GM19324 (cell line): ENCODE measurements at regions not wholly inside any gene's neighbourhood (a gene's known extent, or its start where the extent isn't known, plus 50 kb on each side); places are given as distances from the start of the nearest gene placed in this dataset.
"Not testable (repeated sequence)": the region's sequence is repeated elsewhere in the genome, so short reads cannot be mapped to it uniquely, and the experiment has no call there.

Experiments
- ATAC-seq: cut with Tn5 transposase; IDR thresholded peaks from one replicate; pipeline ENCODE4 v1.9.1; 2021; ENCODE audit warnings: mild to moderate bottlenecking, moderate library complexity; ENCODE audit not compliant: unreplicated experiment, low FRiP score

DNA sequence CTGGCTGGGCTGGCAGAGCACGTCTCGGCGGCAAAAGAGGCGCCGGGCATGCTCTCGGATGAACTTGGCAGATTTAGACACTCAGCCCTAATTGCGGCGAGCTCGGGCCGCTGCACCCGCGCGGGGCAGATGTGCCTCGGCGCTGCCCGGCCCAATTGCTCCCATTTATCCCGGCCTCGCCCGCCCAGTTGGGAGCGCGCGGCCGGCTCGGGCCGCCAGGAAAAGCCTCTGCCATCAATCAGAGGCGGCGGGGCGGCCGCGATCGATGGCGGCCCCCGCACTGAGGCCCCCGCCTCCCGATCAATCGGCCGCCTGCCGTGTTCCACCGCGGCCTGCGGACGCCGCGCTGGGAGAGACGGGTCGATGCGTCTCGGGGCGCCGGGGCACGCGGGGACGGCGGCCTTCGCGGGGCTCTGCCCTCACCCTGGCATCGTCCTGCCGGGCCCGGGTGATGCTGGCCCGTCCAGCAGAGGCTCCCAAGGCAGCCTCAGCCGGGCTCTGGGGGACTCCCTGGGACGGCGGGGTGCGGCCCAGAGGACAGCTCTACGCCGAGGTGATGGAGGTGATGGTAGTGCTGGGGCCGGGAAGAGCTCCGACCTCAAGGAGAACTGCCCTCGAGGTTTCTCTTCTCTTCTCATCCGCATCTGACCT lies 200.9 kb upstream of the N4BP1 start:
- ATAC-seq: no peak

DNA sequence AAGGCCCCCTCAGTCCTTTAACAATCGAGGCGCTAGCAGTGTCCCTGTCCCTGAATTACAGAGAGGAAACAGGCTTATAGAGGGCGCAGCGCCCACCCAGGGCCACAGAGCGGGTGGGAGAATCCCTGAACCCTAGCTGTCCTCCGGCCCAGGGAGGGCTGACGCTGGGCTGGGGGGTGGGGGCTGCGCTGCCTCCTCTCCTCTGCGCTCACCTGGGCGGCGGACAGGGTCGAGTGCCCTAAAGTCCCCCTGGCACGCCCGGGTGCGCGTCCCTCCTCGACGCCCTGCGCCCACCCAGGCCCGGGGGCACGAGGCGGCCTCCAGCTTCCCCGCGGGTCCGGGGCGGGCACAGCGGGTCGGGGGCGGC lies 200.4 kb upstream of the N4BP1 start:
- ATAC-seq: no peak

DNA sequence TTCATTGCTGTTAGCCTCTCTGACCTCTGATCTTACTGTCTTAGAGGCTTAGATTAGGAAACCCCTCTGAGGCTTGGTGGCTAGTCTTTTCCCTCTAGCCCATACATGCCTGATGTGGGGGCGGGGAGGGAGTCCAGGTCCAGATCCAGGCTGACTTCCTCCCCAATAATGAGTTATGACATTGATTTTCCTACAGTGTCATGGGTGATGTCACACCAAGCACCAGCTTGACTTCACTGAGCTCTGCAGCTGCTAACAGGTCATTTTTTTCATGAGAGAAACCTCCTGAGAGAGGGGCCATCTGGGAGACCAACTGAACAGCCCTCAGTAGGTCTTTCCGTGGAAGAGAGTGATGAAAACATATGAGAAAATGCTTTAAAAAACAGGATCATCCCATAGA lies 180.2 kb upstream of the N4BP1 start:
- ATAC-seq: no peak

DNA sequence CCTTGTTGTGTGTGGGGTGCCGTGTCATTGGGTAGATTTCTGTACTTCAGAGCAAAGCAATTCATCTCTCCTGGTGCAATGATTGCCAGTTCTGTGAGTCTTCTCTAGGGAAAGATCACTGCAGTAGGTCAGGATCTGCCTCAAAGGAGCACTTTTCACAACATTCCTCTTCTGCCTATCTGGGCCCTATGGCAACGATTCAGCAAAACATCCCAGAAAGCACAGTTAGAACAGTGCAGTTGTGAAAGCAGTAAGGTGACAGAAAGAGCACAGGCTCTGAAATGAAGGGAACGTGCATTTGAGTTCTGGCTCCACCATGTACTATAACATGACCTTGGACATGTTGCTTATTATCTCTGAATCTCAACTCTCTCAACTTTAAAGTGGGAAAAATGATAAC lies 178.5 kb upstream of the N4BP1 start:
- ATAC-seq: no peak

DNA sequence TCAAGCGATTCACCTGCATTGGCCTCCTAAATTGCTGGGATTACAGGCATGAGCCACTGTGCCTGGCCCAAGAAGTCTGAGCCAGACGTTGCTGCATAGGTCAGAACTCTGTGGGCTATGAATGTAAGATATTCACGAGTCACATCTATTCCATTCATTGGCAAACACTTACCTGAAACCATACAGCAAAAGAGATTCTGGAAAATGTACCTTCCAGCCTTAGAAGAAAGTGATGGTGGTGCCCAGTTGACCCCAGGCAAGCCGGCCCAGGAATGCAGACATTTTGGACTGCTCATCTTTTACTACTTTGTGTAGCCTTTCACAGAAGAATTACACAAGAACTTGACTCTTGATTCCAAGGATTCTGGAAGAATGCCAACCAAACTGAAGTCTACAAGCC lies 135.6 kb upstream of the N4BP1 start:
- ATAC-seq: no peak

DNA sequence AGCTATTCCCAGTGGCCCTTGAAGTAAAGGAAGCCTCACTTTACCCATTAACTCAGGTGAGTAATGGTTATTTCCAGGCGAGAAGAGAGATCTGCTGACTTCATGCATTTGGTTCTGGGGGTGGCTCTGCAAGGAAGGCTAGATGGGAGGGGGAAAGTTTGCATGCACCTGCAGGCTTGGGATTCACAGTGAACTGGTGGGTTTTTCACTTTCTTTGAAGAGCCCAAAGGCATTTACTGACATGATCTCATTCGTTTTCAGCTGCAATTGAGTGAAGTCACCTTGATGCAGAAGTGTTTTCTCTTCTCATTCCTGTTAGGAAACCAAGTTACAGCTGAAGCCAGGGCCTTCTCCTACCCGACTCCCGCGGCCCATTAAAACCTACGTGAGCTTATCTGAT lies 131.0 kb upstream of the N4BP1 start:
- no peak for ATAC-seq

DNA sequence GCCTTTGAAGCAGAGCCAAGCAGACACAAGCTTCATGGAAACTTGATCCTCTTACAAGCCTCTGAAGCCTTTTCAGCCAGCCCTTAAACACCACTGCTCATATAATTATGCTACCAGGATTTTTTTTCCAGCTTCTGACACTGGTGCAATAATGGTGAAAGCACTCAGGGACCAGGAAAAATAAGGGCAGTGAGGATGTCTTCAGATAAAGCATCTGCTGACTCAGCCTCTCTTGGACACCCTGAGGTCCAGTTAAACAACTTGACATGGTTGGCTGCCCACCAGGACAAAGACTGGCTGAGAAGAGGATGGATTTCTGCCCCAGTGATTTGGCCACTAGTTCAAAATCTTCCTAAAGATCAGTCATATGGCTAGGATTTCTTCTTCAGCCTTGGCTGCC lies 124.2 kb upstream of the N4BP1 start:
- no peak for ATAC-seq

DNA sequence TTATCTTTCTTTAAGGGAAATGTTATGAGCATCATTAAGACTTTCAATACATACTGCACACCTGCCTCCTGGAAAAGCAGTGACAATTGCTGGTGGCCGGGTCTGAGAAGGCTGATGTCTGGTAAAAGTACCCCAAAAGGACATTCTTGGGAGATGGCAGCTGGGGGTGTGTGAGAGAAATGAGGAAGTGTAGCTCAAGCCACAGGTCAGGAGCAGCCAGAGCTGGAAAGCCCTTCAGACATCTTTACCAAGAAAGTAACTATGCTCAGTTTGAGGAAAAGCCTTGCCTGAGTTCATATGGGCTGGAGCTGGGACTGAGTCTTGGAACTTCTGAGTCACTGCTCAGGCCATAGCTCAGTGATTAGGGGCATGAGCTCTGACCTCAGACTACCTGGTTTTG lies 94.7 kb upstream of the N4BP1 start:
- no peak for ATAC-seq

DNA sequence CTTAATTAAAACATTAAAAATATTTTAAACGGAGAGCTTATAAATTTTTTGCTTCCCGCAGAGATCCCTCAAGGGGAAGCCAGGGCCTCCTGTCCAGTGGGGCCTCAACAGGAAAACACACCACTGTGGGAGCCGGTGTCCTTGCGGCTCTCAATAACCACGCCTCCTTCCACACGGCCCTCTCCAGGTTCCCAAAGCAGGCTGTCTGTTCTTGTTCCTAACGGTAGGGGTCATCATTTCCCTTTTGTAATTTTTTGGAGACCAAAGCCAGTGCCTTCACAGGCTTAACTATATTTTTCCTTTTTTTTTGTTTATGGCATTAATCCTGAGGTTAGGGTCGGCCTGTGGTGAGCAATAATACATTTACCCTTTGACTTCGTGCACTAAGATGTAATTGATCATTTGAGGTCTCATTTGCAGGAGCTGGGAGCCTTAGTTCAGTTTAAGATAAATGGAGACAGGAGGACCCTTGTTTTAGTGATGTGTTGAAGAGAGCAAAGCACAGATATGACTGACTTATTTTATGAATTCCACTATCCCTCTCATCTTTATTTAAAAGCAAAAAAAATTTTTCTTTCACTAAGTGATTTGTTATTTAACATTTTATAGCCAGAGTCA lies 77.5 kb upstream of the N4BP1 start:
- peak; percentile 60 for ATAC-seq

DNA sequence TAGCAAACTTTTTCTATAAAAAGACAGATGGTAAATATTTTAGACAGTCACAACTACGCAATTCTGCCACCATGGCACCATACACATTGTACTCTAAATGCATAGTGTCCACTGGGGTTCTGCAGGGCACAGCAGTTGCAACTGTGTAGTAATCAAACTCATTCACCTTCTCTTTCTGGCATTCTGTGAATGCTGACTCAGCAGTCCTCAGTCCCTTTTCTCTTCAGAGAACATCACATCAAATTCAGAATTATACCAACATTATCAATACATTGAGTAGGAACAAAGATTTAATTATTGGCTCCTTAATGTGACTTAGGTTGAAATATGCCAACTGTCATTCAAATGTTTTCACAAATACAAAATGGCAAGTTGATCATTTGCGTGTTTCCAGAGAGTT lies 74.2 kb upstream of the N4BP1 start:
- ATAC-seq: no peak

DNA sequence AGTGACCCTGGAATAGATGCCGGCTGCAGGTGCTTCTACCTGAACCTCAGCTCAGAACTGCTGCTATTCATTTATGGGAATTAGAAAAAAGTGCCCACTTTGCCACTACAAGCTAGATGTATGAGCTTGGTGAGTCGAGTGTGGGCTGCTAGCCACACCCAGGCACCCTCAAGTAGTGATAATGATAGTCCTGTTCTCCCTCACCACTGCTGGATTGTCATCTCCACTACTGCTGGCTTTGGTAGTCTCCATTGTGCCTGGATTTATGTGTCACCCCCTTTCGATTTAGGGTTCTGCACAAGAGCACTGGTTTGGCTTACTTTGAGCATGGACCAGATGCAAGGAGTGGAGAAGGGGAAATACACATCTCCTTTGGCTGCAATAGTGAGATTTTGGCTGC lies 73.0 kb upstream of the N4BP1 start:
- no peak for ATAC-seq

DNA sequence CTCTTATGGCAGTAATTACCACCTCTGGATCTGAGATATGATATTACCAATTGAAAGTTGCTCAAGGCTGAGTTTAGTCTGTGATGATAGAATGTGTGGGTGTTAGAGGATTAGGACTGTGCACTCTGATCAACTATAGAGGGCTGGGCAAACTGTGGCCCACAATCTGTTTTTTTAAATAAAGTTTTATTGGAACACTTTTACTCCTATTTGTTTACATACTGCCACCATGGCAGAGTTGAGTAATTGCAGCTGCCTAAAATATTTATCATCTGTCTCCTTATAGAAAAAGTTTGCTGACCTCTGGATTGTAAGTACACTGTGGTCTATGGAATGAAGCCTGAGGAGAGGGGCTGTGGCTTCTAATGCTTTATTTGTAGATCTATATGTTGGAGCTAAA lies 71.5 kb upstream of the N4BP1 start:
- no peak for ATAC-seq

DNA sequence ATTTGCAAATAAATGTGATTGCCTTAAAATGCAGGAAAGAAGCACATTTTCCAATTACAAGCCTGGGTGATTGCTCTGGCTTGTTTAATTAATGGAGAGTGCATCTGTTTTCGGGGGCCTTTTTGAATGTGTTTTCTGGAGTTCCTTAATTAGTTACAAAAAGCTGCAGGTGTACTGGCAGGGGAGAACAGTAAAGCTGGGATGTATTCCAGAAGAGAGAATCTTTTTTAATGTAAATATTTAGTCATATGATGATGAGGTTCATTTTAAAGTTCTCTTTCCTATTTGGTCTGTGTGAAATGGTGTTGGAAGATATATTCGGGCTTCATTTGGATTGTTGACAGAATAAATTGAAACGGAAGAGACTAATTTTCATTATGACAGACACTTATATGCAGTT lies 70.9 kb upstream of the N4BP1 start:
- ATAC-seq: no peak

DNA sequence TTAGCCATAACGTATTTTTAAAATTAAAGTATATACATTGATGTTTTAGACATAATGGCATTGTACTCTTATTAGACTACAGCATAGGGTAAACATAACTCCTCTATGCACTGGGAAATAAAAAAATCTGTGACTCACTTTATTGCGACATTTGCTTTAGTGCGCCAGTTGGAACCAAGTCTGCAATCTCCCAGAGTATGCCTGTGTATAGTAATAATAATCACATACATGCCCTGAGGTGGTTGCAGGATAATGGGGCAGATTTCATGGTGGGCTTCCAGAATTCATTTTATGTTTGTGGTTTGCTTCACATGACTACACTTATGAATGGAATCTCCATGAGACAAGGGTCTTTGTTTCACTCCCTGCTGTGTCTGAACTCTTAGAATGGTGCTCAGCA lies 66.9 kb upstream of the N4BP1 start:
- ATAC-seq: no peak

DNA sequence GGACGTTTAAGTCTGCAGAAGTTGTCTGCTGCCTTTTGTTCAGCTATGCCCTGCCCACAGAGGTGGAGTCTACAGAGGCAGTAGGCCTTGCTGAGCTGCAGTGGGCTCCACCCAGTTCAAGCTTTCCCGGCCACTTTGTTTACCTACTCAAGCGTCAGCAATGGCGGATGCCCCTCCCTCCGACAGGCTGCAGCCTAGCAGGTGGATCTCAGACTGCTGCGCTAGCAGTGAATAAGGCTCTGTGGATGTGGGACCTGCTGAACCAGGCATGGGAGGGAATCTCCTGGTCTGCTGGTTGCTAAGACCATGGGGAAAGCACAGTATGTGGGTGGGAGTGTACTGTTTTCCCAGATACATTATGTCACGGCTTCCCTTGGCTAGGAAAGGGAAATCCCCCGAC lies 58.2 kb upstream of the N4BP1 start:
- not testable (repeated sequence) for ATAC-seq

DNA sequence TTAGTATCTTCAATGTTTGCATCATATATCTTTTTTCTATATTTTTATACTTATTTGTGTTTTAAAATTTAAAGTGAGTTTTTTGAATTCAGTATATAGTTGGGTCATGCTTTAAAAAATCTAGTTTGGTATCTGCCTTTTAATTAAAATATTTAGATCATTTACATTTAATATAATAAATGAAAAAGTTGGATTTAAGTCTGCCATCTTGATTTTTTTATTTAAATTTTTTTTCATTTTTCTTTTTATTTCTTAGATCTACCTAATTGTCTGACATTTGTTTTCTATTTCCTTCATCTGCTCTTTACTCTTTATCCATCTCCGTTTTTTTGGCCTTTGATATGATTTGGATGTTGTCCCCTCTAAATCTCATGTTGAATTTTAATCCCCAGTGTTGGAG lies 50.0 kb upstream of the N4BP1 start:
- ATAC-seq: no peak
